ENCODE measurements at regions not wholly inside any gene's neighbourhood (a gene's known extent, or its start where the extent isn't known, plus 50 kb on each side); places are given as distances from the start of the nearest gene placed in this dataset.

DNA sequence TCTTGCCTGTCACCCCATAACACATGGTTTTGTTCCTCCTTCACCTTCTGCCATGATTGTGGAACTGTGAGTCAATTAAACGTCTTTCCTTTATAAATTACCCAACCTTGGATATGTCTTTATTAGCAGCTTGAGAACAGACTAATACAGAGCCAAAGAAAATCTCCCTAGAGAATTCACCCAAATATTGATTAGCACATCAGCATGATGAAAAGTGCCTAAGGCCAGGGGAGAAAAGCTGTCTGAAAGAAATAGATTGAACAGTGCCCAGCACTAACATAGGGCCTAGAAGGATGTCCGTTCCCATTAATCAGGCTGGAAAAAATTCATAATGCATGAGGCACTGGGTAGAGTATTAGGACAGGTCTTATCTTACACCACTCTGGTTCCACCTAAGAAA is 111.9 kb upstream of the CALN1 start:
- POLR2A ChIA-PET, result no interaction called here
- no peak for DNase-seq (ENCODE audit: extremely low spot score)
- CTCF ChIA-PET, result interaction anchor here (0.9 to 1.9 kb wide), 4 partner anchors 9 to 30 kb away, joined by 3 to 4 read pairs (median 3); no protein-coding TSS in a partner anchor
- TF ChIP-seq, protein P1, sequence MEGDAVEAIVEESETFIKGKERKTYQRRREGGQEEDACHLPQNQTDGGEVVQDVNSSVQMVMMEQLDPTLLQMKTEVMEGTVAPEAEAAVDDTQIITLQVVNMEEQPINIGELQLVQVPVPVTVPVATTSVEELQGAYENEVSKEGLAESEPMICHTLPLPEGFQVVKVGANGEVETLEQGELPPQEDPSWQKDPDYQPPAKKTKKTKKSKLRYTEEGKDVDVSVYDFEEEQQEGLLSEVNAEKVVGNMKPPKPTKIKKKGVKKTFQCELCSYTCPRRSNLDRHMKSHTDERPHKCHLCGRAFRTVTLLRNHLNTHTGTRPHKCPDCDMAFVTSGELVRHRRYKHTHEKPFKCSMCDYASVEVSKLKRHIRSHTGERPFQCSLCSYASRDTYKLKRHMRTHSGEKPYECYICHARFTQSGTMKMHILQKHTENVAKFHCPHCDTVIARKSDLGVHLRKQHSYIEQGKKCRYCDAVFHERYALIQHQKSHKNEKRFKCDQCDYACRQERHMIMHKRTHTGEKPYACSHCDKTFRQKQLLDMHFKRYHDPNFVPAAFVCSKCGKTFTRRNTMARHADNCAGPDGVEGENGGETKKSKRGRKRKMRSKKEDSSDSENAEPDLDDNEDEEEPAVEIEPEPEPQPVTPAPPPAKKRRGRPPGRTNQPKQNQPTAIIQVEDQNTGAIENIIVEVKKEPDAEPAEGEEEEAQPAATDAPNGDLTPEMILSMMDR (IDR thresholded peaks at IDR 0.05; ENCODE audit: control extremely low read depth, extremely low read depth, low read depth, missing control alignments), result no peak

DNA sequence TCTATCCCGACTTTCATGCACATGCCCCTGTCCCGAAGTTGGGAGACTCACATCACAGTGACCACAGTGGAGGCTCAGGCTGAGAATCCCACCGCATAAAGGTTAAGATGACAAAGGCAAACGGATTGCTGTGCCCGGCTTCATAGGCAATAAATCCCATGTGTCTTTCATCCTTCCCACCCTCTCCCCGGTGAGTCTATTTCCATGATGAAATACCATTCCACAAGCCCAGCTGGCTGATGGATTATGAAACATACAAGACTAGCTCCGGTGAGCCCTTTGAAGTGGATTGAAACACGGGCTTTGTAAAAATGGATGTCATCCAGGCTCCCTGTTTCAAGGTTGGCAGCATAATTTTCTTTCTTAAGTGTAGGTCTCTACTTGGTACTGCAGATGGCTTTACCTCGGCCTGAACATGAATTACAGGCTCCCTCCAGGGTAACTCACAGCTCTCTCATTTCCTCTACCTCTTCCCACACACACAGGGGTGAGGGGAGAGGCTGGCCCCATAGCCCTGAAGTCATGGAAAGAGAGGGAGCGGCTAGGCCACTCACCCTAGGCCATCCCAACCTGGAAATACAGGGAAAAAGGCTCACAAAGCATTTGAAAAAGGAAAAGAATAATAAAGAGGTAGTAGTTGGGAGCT is 92.0 kb upstream of the CALN1 start:
- no peak for DNase-seq (ENCODE audit: extremely low spot score)
- TF ChIP-seq, protein P1 (IDR thresholded peaks at IDR 0.05; ENCODE audit: control extremely low read depth, extremely low read depth, low read depth, missing control alignments), result no peak
- ChIA-PET CTCF (interaction anchor here (1.0 to 4.0 kb wide), 3 partner anchors 10 to 752 kb away, joined by 3 to 22 read pairs (median 4); no protein-coding TSS in a partner anchor), POLR2A (no interaction called here)

DNA sequence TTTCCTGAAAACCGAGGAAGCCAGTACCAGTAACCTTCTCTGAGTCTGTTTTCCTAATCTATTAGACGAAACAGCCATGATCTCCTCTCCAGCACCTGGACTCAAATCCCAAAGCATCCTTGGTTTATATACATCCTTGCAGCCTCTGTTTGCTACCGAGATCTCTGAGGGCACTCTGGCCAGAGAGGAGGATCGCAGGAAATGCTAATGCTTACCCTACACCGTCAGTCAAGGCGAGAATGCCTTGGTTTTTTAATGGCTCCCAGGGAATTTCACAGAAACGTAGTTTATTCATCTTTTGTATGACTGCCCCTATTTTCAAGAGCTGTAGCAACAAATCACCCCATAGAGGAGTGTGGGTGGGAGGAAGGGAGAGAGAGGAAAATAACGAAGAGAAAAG is 91.5 kb upstream of the CALN1 start:
- TF ChIP-seq, protein P1 (IDR thresholded peaks at IDR 0.05; ENCODE audit: control extremely low read depth, extremely low read depth, low read depth, missing control alignments), result no peak
- ChIA-PET POLR2A (no interaction called here), CTCF (interaction anchor here (1.0 kb wide), 1 partner anchor 16 kb away, joined by 3 read pairs; no protein-coding TSS in a partner anchor)
- DNase-seq (ENCODE audit: extremely low spot score), result no peak

DNA sequence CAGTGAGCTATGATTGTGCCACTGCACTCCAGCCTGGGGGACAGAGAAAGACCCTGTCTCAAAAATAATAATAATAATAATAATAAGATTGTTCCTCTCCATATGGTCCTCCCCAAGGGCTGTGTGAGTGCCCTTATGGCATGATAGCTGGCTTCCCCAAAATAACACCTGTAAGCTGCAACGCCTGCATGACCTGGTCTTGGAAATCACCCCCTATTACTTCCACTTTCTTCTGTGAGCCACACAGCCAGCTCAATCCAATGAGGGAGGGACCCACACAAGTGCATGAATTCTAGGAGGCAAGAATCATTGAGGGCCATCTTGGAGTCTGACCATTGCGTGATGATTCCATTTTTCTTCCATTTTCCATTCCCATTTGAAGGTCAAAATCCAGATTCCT is 82.7 kb upstream of the CALN1 start:
- ChIA-PET CTCF (interaction anchor here (0.7 to 3.7 kb wide), 15 partner anchors 10 to 742 kb away, joined by 3 to 22 read pairs (median 4); no protein-coding TSS in a partner anchor), POLR2A (no interaction called here)
- TF ChIP-seq, protein P1 (IDR thresholded peaks at IDR 0.05; ENCODE audit: control extremely low read depth, extremely low read depth, low read depth, missing control alignments), result no peak

DNA sequence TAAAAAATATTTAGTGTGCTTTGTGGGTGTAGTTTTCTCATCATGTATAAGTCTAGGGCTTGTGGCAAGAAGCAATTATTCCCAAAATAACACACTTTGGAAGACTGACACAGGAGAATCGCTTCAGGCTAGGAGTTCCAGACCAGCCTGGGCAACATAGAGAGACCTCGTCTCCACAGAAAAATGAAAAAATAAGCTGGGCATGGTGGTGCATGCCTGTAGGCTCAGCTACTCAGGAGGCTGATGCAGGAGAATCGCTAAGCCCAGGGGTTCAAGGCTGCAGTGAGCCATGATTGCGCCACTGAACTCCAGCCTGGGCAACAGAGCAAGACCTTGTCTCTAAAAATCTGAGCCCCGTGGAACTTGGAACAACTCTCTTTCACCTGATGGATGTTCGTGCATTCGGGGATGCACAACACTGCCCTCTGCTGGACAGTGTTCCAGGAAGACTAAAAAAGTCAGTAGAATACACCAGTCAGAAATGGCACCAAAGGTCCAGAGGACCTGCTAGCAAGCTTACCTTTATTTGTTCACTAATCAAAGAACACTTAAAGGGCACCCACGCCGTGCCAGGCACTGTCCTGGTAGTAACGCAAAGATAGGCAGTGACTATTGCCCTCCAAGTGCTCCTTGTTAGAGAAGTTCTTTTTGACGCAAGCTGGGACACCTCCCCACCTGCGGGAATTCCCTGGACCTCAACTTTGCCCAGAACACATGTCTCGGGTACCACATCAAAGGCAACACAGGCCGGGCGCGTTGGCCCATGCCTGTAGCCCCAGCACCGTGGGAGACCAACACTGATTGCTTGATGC is 81.9 kb upstream of the CALN1 start:
- CTCF ChIA-PET, result interaction anchor here (0.7 to 3.7 kb wide), 18 partner anchors 10 to 741 kb away, joined by 3 to 22 read pairs (median 4); no protein-coding TSS in a partner anchor
- TF ChIP-seq, protein P1 (IDR thresholded peaks at IDR 0.05; ENCODE audit: control extremely low read depth, extremely low read depth, low read depth, missing control alignments), result peak; percentile 77
- POLR2A ChIA-PET, result no interaction called here
- DNase-seq (ENCODE audit: extremely low spot score), result peak; percentile 66

More for the DNA sequence above, 82.7 kb upstream of the CALN1 start:
- DNase-seq (ENCODE audit: extremely low spot score), result no peak

DNA sequence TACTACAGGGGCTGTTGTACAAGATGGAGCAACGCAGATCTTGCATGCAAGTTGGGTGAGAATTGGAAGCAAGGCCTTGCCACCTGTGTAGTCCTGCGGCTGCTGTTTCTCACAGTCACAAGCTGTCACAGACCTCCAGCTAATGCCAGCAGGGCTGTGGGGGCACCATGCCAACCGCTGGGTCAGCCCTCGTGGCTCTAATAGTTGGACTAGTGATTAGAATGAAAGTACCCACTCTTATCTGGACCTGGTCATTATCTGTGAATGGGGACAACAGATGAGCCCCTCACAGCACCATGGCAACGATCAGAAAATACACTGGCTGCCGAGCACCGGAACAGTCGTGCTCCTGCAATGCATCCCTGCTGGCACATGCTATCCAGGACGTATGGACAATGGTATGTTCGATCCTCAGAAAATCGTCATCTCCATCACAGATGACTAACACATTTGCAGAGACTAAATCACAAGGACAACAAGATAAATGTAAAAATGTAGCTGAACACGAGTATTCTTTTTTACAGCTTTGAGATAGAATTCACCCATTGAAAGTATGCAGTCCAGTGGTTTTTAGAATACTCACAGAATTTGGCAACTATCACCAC is 80.4 kb upstream of the CALN1 start:
- TF ChIP-seq, protein P1 (IDR thresholded peaks at IDR 0.05; ENCODE audit: control extremely low read depth, extremely low read depth, low read depth, missing control alignments), result no peak
- ChIA-PET POLR2A (no interaction called here), CTCF (interaction anchor here (0.9 to 1.3 kb wide), 3 partner anchors 28 to 740 kb away, joined by 3 to 4 read pairs (median 3); no protein-coding TSS in a partner anchor)
- no peak for DNase-seq (ENCODE audit: extremely low spot score)
